GM12872 (cell line): ENCODE measurements at regions not wholly inside any gene's neighbourhood (a gene's known extent, or its start where the extent isn't known, plus 50 kb on each side); places are given as distances from the start of the nearest gene placed in this dataset.

Source experiments
- TF ChIP-seq, protein P1 (sequence below): IDR thresholded peaks from 3 replicates; pipeline ENCODE4 v1.5.1; 2011; ENCODE audit warnings: low read depth, mild to moderate bottlenecking, low read length, moderate library complexity; ENCODE audit not compliant: insufficient read depth

DNA sequence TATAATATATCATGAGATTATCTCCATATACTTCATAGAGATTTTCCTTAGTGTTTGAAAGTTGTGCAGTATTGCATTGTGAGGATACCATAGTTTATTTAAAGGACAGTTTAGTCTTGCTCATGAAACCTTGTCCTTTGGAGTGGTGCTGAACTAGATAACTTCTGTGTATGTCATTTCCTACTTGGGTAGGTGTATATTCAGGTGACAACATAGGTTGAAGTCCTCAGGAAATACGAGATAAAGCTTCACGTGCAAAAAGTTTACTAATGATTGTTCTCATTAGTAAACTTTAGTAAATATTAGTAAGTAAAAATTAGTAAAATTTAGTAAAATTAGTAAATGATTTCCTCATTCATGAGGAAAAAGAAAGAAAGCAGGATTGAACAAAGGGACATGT lies 521.3 kb upstream of the LRRC4C start:
- TF ChIP-seq, protein P1, sequence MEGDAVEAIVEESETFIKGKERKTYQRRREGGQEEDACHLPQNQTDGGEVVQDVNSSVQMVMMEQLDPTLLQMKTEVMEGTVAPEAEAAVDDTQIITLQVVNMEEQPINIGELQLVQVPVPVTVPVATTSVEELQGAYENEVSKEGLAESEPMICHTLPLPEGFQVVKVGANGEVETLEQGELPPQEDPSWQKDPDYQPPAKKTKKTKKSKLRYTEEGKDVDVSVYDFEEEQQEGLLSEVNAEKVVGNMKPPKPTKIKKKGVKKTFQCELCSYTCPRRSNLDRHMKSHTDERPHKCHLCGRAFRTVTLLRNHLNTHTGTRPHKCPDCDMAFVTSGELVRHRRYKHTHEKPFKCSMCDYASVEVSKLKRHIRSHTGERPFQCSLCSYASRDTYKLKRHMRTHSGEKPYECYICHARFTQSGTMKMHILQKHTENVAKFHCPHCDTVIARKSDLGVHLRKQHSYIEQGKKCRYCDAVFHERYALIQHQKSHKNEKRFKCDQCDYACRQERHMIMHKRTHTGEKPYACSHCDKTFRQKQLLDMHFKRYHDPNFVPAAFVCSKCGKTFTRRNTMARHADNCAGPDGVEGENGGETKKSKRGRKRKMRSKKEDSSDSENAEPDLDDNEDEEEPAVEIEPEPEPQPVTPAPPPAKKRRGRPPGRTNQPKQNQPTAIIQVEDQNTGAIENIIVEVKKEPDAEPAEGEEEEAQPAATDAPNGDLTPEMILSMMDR = no peak

DNA sequence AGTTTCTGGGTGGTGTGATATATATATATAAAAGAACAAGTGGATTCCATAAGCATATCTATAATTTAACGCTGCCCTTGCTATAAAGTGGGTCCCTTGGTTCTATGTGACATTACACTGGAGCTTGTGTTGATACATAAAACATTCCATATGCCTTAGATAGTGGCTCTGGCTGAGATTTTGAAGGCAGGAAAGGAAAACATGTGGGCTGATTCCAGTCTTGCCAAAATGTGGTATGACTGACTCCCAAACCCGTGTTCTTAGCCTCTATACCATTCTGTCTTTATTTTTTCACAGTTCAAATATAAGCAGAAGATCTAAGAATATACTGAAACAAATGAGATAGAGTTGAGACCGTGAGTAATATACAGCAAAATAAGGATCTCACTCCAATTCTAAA lies 522.8 kb upstream of the LRRC4C start:
- TF ChIP-seq, protein P1 = no peak

DNA sequence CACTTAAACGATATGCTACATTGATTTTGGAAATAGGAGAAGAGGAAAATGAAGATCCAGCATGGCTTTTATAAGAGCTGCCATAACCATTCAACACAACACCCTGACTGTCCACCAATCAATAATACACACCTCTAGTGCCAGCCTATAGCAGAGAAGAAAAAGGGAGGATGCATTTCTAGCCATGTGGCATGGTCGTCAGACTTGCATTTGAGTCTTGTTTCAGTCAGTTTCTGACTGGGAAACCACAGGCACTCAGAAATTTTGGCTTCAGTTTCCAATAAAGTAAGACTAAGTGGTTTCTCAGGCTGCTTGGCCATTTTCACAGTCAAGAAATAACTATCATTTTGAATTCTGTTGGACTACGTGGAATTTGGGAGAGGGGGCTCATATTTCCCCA lies 523.5 kb upstream of the LRRC4C start:
- TF ChIP-seq, protein P1 = no peak

DNA sequence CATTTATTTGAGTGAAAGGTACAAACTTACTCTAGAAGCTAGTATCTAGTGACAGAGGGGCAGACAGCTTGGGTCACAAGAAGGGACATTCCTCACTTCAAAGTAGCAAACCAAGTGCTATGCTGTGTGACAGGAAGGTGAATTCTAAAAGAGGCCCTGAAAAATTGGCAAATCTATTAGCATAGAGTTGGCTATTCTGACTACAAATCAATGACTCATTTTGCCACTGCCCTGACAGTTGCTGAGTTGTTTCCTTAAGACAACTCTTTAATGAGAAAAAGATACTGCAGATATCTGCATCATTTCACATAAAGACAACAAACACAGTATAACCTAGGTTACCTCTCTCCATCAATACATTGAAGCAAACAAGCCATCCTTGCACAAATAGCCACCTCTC lies 524.0 kb upstream of the LRRC4C start:
- TF ChIP-seq, protein P1 = no peak

DNA sequence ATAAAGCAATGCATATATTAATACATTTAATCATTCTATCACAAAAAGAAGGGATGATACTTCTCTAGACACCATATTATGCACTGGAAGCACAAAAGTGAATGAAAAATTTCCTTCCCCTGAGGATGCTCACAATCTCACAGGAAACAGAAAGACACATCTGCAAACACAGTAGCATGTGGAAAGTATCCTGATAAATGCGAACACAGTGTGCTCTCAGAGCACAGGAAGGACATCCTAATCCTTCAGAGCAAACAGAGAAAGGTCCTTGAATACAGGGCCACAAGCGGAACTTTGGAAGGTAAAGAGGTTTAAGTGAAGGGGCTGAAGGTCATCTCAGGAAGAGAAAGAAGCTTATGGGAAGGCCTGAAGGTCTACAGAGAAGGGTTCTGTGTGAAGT lies 524.6 kb upstream of the LRRC4C start:
- TF ChIP-seq, protein P1 = no peak

DNA sequence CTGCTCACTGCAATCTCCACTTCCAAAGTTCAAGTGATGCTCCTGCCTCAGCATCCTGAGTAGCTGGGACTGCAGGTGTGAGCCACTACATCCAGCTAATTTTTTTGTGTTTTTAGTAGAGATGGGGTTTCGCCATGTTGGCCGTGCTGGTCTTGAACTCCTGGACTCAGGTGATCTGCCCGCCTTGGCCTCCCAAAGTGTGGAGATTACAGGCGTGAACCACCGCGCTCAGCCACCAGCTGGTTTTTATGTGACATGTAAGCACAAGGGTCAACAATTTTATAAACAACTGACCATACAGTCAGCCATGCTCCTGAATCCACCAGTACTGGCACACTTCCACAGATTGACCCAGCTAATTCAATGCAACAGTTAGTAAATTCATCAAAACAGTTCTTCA lies 526.3 kb upstream of the LRRC4C start:
- TF ChIP-seq, protein P1 = no peak

DNA sequence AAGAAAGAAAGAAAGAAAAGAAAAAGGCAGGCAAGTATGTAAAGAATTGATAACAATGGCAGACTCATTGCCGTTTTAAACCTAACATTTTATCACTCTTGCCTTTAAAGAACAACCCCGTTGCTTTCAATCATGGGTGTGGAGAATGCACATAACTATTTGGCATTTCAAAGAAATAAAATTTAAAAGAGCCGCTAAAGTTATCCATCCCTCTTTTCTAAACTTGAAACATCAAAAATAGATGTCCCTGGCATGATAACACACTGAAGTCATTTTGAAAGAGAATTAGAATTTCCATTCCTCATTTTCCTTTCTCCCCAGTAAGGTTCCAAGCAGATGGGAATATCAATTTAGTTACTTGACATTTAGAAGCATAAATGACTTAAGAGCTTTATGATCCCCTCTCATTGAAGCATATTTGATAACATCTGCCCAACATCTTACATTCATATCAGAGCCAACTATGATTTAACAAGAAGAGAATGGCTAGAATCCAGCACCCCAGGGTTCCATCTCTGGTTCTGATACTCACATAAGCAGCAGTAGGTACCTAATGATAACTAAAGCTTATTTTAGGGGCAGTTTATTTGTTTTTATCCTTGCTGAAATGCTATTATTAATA lies 529.6 kb upstream of the LRRC4C start:
- TF ChIP-seq, protein P1 = no peak
